ENCODE measurements at regions not wholly inside any gene's neighbourhood (a gene's known extent, or its start where the extent isn't known, plus 50 kb on each side); places are given as distances from the start of the nearest gene placed in this dataset.

GRCh38 chr11:18878211-18878610 lies 61.0 kb downstream of the MRGPRX1 start:
- dilution Hi-C loops (cut with MboI; ENCODE audit: extremely low pct_ligation_motif_present, low sequenced_read_pairs) = no loop called here
- H4K20me1 ChIP-seq (ENCODE audit: control insufficient read depth, extremely low read depth, insufficient read depth, low read length) = no peaks in the 10 kb centered on the region
- H3K79me2 ChIP-seq (ENCODE audit: control insufficient read depth, insufficient read depth, low read length) = no peaks in the 10 kb centered on the region
- H3K9me1 ChIP-seq (ENCODE audit: control insufficient read depth, extremely low read depth, insufficient read depth, low read length) = no peaks in the 10 kb centered on the region
- H3K36me3 ChIP-seq (ENCODE audit: control insufficient read depth in 2 of 2, extremely low read depth in 1 of 2, insufficient read depth in 2 of 2, low read length in 2 of 2) = no peaks in the 10 kb centered on the region
- peaks cover 6% of the 10 kb centered on the region for H3K27me3 ChIP-seq (ENCODE audit: control insufficient read depth, extremely low read depth, insufficient read depth, low read length)
- no peak overlapping the region for H3K4me2 ChIP-seq (ENCODE audit: control insufficient read depth, extremely low read depth, insufficient read depth, low read depth, low read length)
- DNase-seq (ENCODE audit: low read depth, low spot score) (no peak), FAIRE-seq (no peak)
- H3K9me3 ChIP-seq (ENCODE audit: control insufficient read depth, low read depth, low read length) = no peaks in the 10 kb centered on the region
- H3K4me1 ChIP-seq (ENCODE audit: control insufficient read depth, extremely low read depth, insufficient read depth, low read length) = no peaks in the 10 kb centered on the region
- no peak overlapping the region for H3K9ac ChIP-seq (ENCODE audit: control insufficient read depth, extremely low read depth, insufficient read depth, low read length)
- H3K27ac ChIP-seq (ENCODE audit: control insufficient read depth, insufficient read depth, low read length) = no peak overlapping the region
- H3K4me3 ChIP-seq (ENCODE audit: control insufficient read depth in 2 of 3, extremely low read depth in 1 of 3, insufficient read depth in 2 of 3, low read depth in 1 of 3, low read length in 3 of 3) = no peak overlapping the region
- TF ChIP-seq EZH2 (IDR thresholded peaks at IDR 0.05; ENCODE audit: low read length) (no peak), CTCF (optimal IDR thresholded peaks at IDR 0.05 in 1 of 3, IDR thresholded peaks at IDR 0.05 in 1 of 3, conservative IDR thresholded peaks at IDR 0.05 in 1 of 3; ENCODE audit: extremely low read depth in 1 of 3, insufficient read depth in 2 of 3, low read length in 3 of 3) (no peak)
- H2AFZ ChIP-seq (ENCODE audit: control insufficient read depth, low read length) = no peak overlapping the region

- Histone ChIP-seq H3K4me3 (ENCODE audit: control insufficient read depth in 2 of 3, extremely low read depth in 1 of 3, insufficient read depth in 2 of 3, low read depth in 1 of 3, low read length in 3 of 3) (no peak overlapping the region), H3K79me2 (ENCODE audit: control insufficient read depth, insufficient read depth, low read length) (no peaks in the 10 kb centered on the region), H3K27ac (ENCODE audit: control insufficient read depth, insufficient read depth, low read length) (no peak overlapping the region), H4K20me1 (ENCODE audit: control insufficient read depth, extremely low read depth, insufficient read depth, low read length) (no peaks in the 10 kb centered on the region), H3K36me3 (ENCODE audit: control insufficient read depth in 2 of 2, extremely low read depth in 1 of 2, insufficient read depth in 2 of 2, low read length in 2 of 2) (no peaks in the 10 kb centered on the region), H3K27me3 (ENCODE audit: control insufficient read depth, extremely low read depth, insufficient read depth, low read length) (peaks cover 5% of the 10 kb centered on the region), H3K9me3 (ENCODE audit: control insufficient read depth, low read depth, low read length) (no peaks in the 10 kb centered on the region), H3K4me1 (ENCODE audit: control insufficient read depth, extremely low read depth, insufficient read depth, low read length) (no peaks in the 10 kb centered on the region), H2AFZ (ENCODE audit: control insufficient read depth, low read length) (no peak overlapping the region), H3K4me2 (ENCODE audit: control insufficient read depth, extremely low read depth, insufficient read depth, low read depth, low read length) (no peak overlapping the region), H3K9ac (ENCODE audit: control insufficient read depth, extremely low read depth, insufficient read depth, low read length) (no peak overlapping the region), H3K9me1 (ENCODE audit: control insufficient read depth, extremely low read depth, insufficient read depth, low read length) (no peaks in the 10 kb centered on the region)
- TF ChIP-seq CTCF (optimal IDR thresholded peaks at IDR 0.05 in 1 of 3, IDR thresholded peaks at IDR 0.05 in 1 of 3, conservative IDR thresholded peaks at IDR 0.05 in 1 of 3; ENCODE audit: extremely low read depth in 1 of 3, insufficient read depth in 2 of 3, low read length in 3 of 3) = no peak
- FAIRE-seq (no peak), DNase-seq (ENCODE audit: low read depth, low spot score) (no peak)
- dilution Hi-C loops (cut with MboI; ENCODE audit: extremely low pct_ligation_motif_present, low sequenced_read_pairs) = no loop called here
These were observed 73.3 kb downstream of the MRGPRX1 start for GRCh38 chr11:18865951-18866350.

Data from keratinocyte (primary cell).